Stomach (tissue), 4 donors: ENCODE measurements at regions not wholly inside any gene's neighbourhood (a gene's known extent, or its start where the extent isn't known, plus 50 kb on each side); places are given as distances from the start of the nearest gene placed in this dataset.

Experiments
- EP300 ChIP-seq: sonication (generic); formaldehyde crosslinking; IDR thresholded peaks from one replicate; pipeline ENCODE4 v1.6.1; 2017; ENCODE audit warnings: antibody characterized with exemption
- POLR2A ChIP-seq, 4 donors: fragments of 450-650 bp; IDR thresholded peaks; one replicate each; pipeline ENCODE4 v1.6.1; 2016; ENCODE audit warnings: antibody characterized with exemption in 4 of 4, control low read depth in 2 of 4, mild to moderate bottlenecking in 1 of 4, moderate library complexity in 1 of 4
- POLR2AphosphoS5 ChIP-seq, 3 donors: sonication (generic); formaldehyde crosslinking; IDR thresholded peaks; one replicate each; pipeline ENCODE4 v1.6.1; 2016; ENCODE audit warnings: antibody characterized with exemption in 3 of 3
- TF ChIP-seq, protein P1 (sequence below), 7 experiments: fragments of 450-650 bp in 4 of 7; fragments of 200-600 bp in 3 of 7; sonication (generic) in 3 of 7; IDR thresholded peaks; one replicate each; pipeline ENCODE4 v1.5.1; 2016 to 2019; ENCODE audit warnings: antibody characterized with exemption in 7 of 7, control low read depth in 2 of 7, mild to moderate bottlenecking in 1 of 7

DNA sequence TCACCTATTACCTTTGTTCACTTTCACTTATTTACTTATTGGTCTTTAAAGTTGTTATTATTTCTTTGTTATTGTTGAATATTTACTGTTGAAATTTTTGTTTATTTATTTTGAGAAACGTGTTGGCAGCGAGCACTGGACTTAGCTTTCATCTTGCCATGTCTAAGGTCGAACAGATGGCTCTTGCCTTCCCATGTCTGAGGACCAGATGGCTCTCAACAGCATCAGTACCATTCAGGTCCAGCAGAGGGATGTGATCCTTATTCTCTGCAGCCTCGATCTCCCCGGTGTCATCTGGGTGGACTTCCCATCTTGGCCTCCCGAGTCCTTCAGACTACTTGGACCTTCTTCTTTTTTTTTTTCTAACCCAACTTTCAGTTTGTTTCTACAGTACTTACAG lies 1437.6 kb downstream of the UQCRFS1 start:
- TF ChIP-seq POLR2AphosphoS5 (IDR thresholded peaks at IDR 0.05) = no peak
- TF ChIP-seq, protein P1, sequence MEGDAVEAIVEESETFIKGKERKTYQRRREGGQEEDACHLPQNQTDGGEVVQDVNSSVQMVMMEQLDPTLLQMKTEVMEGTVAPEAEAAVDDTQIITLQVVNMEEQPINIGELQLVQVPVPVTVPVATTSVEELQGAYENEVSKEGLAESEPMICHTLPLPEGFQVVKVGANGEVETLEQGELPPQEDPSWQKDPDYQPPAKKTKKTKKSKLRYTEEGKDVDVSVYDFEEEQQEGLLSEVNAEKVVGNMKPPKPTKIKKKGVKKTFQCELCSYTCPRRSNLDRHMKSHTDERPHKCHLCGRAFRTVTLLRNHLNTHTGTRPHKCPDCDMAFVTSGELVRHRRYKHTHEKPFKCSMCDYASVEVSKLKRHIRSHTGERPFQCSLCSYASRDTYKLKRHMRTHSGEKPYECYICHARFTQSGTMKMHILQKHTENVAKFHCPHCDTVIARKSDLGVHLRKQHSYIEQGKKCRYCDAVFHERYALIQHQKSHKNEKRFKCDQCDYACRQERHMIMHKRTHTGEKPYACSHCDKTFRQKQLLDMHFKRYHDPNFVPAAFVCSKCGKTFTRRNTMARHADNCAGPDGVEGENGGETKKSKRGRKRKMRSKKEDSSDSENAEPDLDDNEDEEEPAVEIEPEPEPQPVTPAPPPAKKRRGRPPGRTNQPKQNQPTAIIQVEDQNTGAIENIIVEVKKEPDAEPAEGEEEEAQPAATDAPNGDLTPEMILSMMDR (IDR thresholded peaks at IDR 0.05) = no peak
- TF ChIP-seq POLR2A (IDR thresholded peaks at IDR 0.05) = no peak
- no peak for TF ChIP-seq EP300
